GM18498 (cell line): ENCODE measurements at regions not wholly inside any gene's neighbourhood (a gene's known extent, or its start where the extent isn't known, plus 50 kb on each side); places are given as distances from the start of the nearest gene placed in this dataset.
"Not testable (repeated sequence)": the region's sequence is repeated elsewhere in the genome, so short reads cannot be mapped to it uniquely, and the experiment has no call there.

Experiments
- ATAC-seq: cut with Tn5 transposase; IDR thresholded peaks from one replicate; pipeline ENCODE4 v1.9.1; 2021; ENCODE audit warnings: mild to moderate bottlenecking, moderate library complexity; ENCODE audit not compliant: unreplicated experiment

- ATAC-seq = not testable (repeated sequence)
These were observed 249.9 kb upstream of the ZNF722 start for GRCh38 chr7:63748571-63749302.

- ATAC-seq = not testable (repeated sequence)
These were observed 246.2 kb upstream of the ZNF722 start for GRCh38 chr7:63752446-63752845.

DNA sequence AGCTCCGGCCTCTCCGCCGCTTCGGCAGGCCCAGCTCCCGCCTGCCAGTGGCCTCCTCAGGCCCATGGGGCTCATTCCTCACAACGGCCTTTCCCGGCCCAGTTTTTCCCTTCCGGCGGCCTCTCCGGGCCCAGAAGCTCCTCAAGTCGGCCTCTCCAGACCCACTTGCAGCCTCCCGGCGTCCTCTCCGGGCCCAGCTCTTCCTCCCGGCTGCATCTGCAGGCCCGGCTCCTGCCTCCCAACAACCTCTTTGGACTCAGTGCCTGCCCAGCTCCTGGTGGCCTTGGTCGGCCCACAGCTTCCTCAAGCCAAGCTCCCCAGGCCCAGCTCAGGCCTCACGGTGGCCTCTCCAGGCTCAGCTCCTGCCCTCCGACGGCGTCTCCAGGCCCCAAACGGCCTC lies 245.5 kb upstream of the ZNF722 start:
- not testable (repeated sequence) for ATAC-seq

DNA sequence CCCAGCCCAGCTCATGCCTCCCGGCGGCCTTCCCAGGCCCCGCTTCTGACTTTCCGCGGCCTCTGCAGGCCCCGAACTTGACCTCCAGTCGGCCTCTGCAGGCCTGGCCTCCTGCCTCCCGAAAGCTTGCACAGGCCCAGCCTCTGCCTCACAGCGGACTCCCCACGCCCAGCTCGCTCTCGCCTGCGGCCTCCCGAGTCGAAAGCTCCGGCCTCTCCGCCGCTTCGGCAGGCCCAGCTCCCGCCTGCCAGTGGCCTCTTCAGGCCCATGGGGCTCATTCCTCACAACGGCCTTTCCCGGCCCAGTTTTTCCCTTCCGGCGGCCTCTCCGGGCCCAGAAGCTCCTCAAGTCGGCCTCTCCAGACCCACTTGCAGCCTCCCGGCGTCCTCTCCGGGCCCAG lies 238.4 kb upstream of the ZNF722 start:
- ATAC-seq = not testable (repeated sequence)

DNA sequence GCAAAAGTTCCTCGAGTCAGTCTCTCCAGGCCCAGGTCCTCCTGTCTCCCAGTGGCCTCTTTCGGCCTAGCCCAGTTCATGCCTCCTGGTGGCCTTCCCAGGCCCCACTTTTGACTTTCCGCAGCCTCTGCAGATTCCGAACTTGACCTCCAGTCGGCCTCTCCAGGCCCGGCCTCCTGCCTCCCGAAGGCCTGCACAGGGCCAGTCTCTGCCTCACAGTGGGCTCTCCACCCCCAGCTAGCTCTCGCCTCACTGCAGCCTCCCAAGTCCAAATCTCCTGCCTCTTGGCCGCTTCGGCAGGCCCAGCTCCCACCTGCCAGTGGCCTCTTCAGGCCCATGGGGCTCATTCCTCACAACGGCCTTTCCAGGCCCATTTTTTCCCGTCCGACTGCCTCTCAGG lies 233.1 kb upstream of the ZNF722 start:
- not testable (repeated sequence) for ATAC-seq

GRCh38 chr7:63766197-63766596 lies 232.5 kb upstream of the ZNF722 start:
- ATAC-seq = not testable (repeated sequence)

DNA sequence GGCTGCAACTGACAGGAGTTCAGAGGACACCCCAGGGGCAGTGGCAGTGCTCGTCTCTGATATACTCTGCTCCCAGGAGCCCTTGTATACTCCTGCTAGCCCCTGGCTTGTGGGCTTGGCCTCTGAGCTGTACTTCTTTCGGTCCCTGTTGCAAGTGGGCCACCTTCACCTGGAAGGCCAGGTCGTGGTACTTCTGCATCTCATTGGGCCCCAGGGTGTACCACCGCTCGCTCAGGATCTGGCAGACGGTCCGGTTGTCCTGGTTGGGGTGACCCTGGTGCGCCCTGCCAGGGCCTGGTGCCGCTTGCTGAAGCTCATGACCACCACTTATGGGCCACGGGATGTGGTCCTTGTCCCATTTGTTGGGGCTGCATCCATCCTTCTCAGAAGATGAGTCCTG lies 228.5 kb upstream of the ZNF722 start:
- not testable (repeated sequence) for ATAC-seq

DNA sequence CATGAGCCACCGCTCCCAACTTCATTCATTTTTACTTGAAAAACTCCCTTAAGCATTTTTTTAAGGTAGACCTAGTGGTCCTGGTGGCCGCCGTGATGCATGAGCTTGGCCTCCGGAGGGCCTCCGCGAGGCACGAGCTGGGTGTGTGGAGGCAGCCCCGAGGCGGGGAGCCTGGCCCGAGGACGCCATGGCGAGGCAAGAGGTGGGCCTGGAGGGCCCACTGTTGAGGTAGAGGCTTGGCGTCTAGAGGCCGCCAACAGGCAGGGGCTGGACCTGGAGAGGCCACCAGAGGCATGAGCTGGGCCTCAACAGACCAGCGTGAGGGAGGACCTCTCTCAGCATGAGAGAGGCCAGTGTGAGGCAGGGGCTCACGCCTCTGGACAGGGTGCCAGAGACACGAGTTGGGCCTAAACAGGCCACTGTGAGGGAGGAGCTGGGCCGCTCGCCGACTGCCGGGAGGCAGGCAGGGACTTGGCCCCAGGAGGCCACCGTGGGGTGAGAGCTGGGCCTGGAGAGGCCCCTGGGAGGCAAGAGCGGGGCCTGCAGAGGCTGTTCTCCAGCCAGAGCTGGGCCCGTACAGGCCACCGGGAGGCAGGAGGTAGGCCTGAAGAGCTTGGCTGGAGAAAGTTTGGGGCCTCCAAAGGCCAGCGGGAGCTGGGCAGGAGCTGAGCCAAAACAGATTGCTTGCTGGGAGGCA lies 227.1 kb upstream of the ZNF722 start:
- ATAC-seq = not testable (repeated sequence)

- ATAC-seq = peak; percentile 44
These were observed 209.1 kb upstream of the ZNF722 start for GRCh38 chr7:63789378-63790176.

DNA sequence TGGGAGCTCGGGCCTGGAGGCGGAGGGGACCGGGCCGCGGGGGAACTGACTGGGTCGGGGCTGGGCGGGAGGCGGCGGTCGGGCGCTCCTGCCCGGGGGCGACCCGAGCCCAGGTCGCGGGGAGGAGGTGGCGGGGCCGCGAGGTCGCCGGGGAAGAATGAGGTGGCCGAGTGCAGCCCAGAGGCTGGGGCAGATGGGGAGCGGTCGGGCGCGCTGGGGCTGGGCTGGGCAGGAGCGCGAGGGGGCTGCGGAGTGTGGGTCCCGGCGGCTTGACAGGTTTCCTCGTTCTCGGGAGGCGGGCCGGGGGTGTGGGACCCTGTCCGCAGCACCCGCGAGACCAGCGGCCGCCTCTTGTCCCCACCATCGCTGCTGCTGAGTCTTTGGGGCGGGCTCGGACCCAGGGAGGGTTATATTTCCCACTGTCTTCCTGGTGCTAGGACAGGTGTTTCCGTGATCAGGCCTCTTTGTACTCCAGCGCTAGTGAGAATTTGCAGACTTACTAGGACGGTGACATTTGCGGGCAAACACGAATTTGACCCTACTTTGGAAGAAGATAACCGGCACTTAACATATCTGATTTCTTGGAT lies 208.4 kb upstream of the ZNF722 start:
- ATAC-seq = not testable (repeated sequence)
